Ishikawa (cell line): ENCODE measurements at regions not wholly inside any gene's neighbourhood (a gene's known extent, or its start where the extent isn't known, plus 50 kb on each side); places are given as distances from the start of the nearest gene placed in this dataset.

Experiments
- CEBPB ChIP-seq: IDR thresholded peaks from 2 replicates; pipeline ENCODE4 v1.6.1; 2012
- CREB1 ChIP-seq: IDR thresholded peaks from 2 replicates; pipeline ENCODE4 v1.6.1; 2012; ENCODE audit warnings: low read depth
- EGR1 ChIP-seq: IDR thresholded peaks from 2 replicates; pipeline ENCODE4 v1.6.1; 2012
- EP300 ChIP-seq: IDR thresholded peaks from 2 replicates; pipeline ENCODE4 v1.6.1; 2012; ENCODE audit warnings: borderline replicate concordance
- FOXM1 ChIP-seq: IDR thresholded peaks from 2 replicates; pipeline ENCODE4 v1.6.1; 2012; ENCODE audit warnings: low read depth, borderline replicate concordance
- MAX ChIP-seq: IDR thresholded peaks from 2 replicates; pipeline ENCODE4 v1.6.1; 2012
- NFIC ChIP-seq: IDR thresholded peaks from 2 replicates; pipeline ENCODE4 v1.6.1; 2012
- RAD21 ChIP-seq: IDR thresholded peaks from 2 replicates; pipeline ENCODE4 v1.6.1; 2012; ENCODE audit warnings: low read depth
- REST ChIP-seq: IDR thresholded peaks from 2 replicates; pipeline ENCODE4 v1.6.1; 2012; ENCODE audit warnings: low read depth, mild to moderate bottlenecking
- TAF1 ChIP-seq: IDR thresholded peaks from 2 replicates; pipeline ENCODE4 v1.6.1; 2012; ENCODE audit warnings: low read depth, mild to moderate bottlenecking
- TCF12 ChIP-seq: IDR thresholded peaks from 2 replicates; pipeline ENCODE4 v1.6.1; 2012; ENCODE audit warnings: low read depth
- TEAD4 ChIP-seq: IDR thresholded peaks from 2 replicates; pipeline ENCODE4 v1.6.1; 2012
- YY1 ChIP-seq: IDR thresholded peaks from 2 replicates; pipeline ENCODE4 v1.6.1; 2012; ENCODE audit warnings: low read depth
- ZBTB7A ChIP-seq: IDR thresholded peaks from 2 replicates; pipeline ENCODE4 v1.6.1; 2012; ENCODE audit warnings: low read depth
- TF ChIP-seq, protein P1 (sequence below): IDR thresholded peaks from 2 replicates; pipeline ENCODE4 v1.6.1; 2012

GRCh38 chr5:116763987-116764866 is 189.6 kb upstream of the SEMA6A start:
- TF ChIP-seq, protein P1, sequence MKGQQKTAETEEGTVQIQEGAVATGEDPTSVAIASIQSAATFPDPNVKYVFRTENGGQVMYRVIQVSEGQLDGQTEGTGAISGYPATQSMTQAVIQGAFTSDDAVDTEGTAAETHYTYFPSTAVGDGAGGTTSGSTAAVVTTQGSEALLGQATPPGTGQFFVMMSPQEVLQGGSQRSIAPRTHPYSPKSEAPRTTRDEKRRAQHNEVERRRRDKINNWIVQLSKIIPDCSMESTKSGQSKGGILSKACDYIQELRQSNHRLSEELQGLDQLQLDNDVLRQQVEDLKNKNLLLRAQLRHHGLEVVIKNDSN: no peak
- TF ChIP-seq TEAD4: no peak
- no peak for TF ChIP-seq MAX
- TF ChIP-seq EP300: no peak
- TF ChIP-seq CEBPB: no peak
- TF ChIP-seq RAD21: no peak
- TF ChIP-seq ZBTB7A: no peak
- TF ChIP-seq FOXM1: no peak
- no peak for TF ChIP-seq CREB1
- no peak for TF ChIP-seq YY1
- TF ChIP-seq TAF1: no peak
- TF ChIP-seq EGR1: no peak
- no peak for TF ChIP-seq TCF12
- no peak for TF ChIP-seq REST
- TF ChIP-seq NFIC: no peak

DNA sequence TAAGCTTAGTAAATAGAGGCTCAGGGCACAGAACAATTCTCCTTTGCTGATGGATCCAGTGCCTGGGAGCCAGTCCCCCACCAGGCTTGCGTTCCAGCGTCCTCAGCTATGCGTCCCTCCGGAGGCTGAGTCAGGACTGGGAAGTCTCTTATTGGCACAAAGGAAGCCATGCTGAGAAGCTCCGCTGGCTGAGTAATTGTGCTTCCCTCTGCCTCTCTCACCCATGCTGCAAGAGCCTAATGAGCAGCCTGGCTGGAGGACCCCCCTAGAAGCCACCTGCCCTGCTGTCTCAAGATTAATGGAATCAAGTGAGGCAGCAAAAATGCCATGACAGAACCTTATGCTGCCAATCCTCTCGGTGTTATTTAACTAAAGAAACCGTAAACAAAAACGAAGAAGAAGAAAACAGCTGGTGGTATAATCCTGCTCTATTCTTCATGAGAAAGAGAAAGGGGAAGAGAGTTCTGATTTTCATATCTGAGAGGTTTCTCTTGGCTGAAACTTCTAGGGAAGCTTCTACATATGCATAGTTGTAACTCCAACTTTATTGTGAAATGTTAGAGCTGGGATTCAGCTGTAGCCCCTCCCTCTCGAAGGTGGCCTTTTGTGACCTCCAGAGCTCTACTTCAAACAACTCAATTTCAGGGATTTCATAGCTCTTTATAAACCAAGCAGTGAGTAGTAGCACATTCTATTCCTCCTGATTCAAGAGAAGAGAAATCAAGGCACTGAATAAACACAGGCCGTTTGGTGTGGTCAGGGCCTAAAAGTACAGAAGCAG is 185.4 kb upstream of the SEMA6A start:
- TF ChIP-seq EGR1 (no peak), CEBPB (no peak), RAD21 (no peak), CREB1 (no peak)

DNA sequence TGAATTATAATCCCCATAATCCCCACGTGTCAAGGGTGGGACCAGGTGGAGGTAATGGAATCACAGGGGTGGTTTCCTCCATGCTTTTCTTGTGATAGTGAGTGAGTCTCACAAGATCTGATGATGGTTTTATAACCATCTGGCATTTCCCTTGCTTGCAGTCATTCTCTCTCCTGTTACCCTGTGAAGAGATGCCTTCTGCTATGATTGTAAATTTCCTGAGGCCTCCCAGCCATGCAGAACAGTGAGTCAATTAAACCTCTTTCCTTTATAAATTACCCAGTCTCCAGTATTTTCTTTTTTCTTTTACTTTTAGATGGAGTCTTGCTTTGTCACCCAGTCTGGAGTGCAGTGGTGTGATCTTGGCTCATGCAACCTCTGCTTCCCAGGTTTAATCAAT is 182.7 kb upstream of the SEMA6A start:
- TF ChIP-seq ZBTB7A: no peak
- no peak for TF ChIP-seq TAF1
- TF ChIP-seq MAX: no peak
- TF ChIP-seq EGR1: no peak
- TF ChIP-seq EP300: no peak
- no peak for TF ChIP-seq REST
- no peak for TF ChIP-seq FOXM1
- TF ChIP-seq NFIC: no peak
- no peak for TF ChIP-seq CEBPB
- TF ChIP-seq CREB1: no peak
- TF ChIP-seq RAD21: no peak

- TF ChIP-seq MAX (no peak), TCF12 (no peak), NFIC (no peak), YY1 (no peak), TEAD4 (no peak), EP300 (no peak), CEBPB (no peak), ZBTB7A (no peak)
These were observed 181.9 kb upstream of the SEMA6A start for GRCh38 chr5:116756531-116756930.

- TF ChIP-seq TEAD4 (peak; percentile 23; the same call in 1 of the 2 replicates), ZBTB7A (no peak)
These were observed 179.9 kb upstream of the SEMA6A start for GRCh38 chr5:116754556-116754955.

GRCh38 chr5:116751684-116752083 is 177.1 kb upstream of the SEMA6A start:
- TF ChIP-seq TAF1 (no peak), MAX (no peak), EGR1 (no peak), EP300 (no peak), REST (no peak), ZBTB7A (no peak), NFIC (no peak), CEBPB (no peak), TEAD4 (no peak), YY1 (no peak), CREB1 (no peak), RAD21 (no peak), TCF12 (no peak), FOXM1 (no peak)
